Activated naive CD8-positive, alpha-beta T cell treated with anti-CD3 and anti-CD28 coated beads, Interleukin-2, amount 10 ng/mL, durations not matched to agents 7 days and 5 days (primary cell): ENCODE measurements at regions not wholly inside any gene's neighbourhood (a gene's known extent, or its start where the extent isn't known, plus 50 kb on each side); places are given as distances from the start of the nearest gene placed in this dataset.

Experiments
- ATAC-seq: fragments of 150-1000 bp; cut with Tn5 transposase; one replicate; pipeline ENCODE4 v1.10.0; 2021; ENCODE audit warnings: low read depth, moderate library complexity
- POLR2A ChIA-PET: fragments of 350-600 bp; sonication (Branson Sonifier 250); formaldehyde crosslinking; loops from one replicate; lab custom pipeline; 2021; ENCODE audit warnings: antibody characterized with exemption; lab: Charles Lee
- DNase-seq: peaks from one replicate; pipeline ENCODE4 v3.0.0; 2021
- H3K27ac Mint-ChIP-seq: one replicate; pipeline ENCODE4 v1.8.0; 2022; ENCODE audit warnings: mild to moderate bottlenecking, mixed read lengths
- H3K27me3 Mint-ChIP-seq: one replicate; pipeline ENCODE4 v1.8.0; 2022; ENCODE audit warnings: mild to moderate bottlenecking, moderate library complexity, mixed read lengths
- H3K36me3 Mint-ChIP-seq: one replicate; pipeline ENCODE4 v1.8.0; 2021; ENCODE audit warnings: mild to moderate bottlenecking, mixed read lengths
- H3K4me1 Mint-ChIP-seq: one replicate; pipeline ENCODE4 v1.8.0; 2021; ENCODE audit warnings: mixed read lengths
- H3K4me3 Mint-ChIP-seq: one replicate; pipeline ENCODE4 v1.8.0; 2022; ENCODE audit warnings: mild to moderate bottlenecking, moderate library complexity, mixed read lengths
- H3K9me3 Mint-ChIP-seq: one replicate; pipeline ENCODE4 v1.8.0; 2021; ENCODE audit warnings: mixed read lengths

DNA sequence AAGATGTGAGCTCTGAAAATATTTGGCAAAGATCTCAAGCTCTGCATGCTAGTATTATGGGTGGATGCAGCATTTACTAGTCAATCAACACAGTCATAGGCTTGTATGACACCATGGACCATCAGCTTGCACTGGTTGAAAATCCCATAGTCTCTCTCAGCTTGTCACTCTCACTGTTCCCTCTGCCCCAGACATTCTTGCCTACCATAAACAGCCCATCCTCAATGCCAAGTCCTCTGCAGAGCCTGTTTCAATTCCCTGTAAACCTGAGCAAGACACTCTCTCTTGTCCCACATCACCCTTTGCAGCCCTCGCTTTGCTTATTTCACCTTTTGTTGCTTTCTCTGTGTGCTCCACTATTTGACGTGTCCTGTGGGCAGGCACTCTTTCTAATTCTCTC, 264.6 kb downstream of the ICE1 start:
- Mint-ChIP-seq H3K36me3 (no peaks in the 10 kb centered on the region), H3K27ac (no peak overlapping the region), H3K4me3 (no peak overlapping the region), H3K27me3 (peaks cover 12% of the 10 kb centered on the region), H3K9me3 (peaks cover 4% of the 10 kb centered on the region), H3K4me1 (no peaks in the 10 kb centered on the region)
- POLR2A ChIA-PET = no interaction called here
- ATAC-seq (no peak), DNase-seq (no peak)

- DNase-seq (no peak), ATAC-seq (no peak)
- Mint-ChIP-seq H3K4me3 (no peak overlapping the region), H3K4me1 (no peaks in the 10 kb centered on the region), H3K27ac (no peak overlapping the region), H3K27me3 (peaks cover 13% of the 10 kb centered on the region), H3K36me3 (no peaks in the 10 kb centered on the region), H3K9me3 (peaks cover 4% of the 10 kb centered on the region)
- POLR2A ChIA-PET = no interaction called here
Measured at GRCh38 chr5:5686356-5686755, 263.9 kb downstream of the ICE1 start.

GRCh38 chr5:5685737-5686136, 263.3 kb downstream of the ICE1 start:
- DNase-seq (no peak), ATAC-seq (no peak)
- Mint-ChIP-seq H3K4me1 (no peaks in the 10 kb centered on the region), H3K27me3 (peaks cover 13% of the 10 kb centered on the region), H3K27ac (no peak overlapping the region), H3K36me3 (no peaks in the 10 kb centered on the region), H3K4me3 (no peak overlapping the region), H3K9me3 (peaks cover 4% of the 10 kb centered on the region)
- POLR2A ChIA-PET = no interaction called here

- ATAC-seq (no peak), DNase-seq (no peak)
- Mint-ChIP-seq H3K4me1 (no peaks in the 10 kb centered on the region), H3K27me3 (peaks cover 3% of the 10 kb centered on the region), H3K9me3 (peaks cover 1% of the 10 kb centered on the region), H3K27ac (no peak overlapping the region), H3K36me3 (no peaks in the 10 kb centered on the region), H3K4me3 (no peak overlapping the region)
- POLR2A ChIA-PET = no interaction called here
Measured at GRCh38 chr5:5683174-5683573, 260.7 kb downstream of the ICE1 start.

GRCh38 chr5:5678909-5679308, 256.4 kb downstream of the ICE1 start:
- POLR2A ChIA-PET = no interaction called here
- Mint-ChIP-seq H3K27ac (no peak overlapping the region), H3K4me1 (no peaks in the 10 kb centered on the region), H3K9me3 (peaks cover 8% of the 10 kb centered on the region), H3K4me3 (no peak overlapping the region), H3K27me3 (peaks cover 3% of the 10 kb centered on the region), H3K36me3 (no peaks in the 10 kb centered on the region)
- ATAC-seq (no peak), DNase-seq (no peak)

DNA sequence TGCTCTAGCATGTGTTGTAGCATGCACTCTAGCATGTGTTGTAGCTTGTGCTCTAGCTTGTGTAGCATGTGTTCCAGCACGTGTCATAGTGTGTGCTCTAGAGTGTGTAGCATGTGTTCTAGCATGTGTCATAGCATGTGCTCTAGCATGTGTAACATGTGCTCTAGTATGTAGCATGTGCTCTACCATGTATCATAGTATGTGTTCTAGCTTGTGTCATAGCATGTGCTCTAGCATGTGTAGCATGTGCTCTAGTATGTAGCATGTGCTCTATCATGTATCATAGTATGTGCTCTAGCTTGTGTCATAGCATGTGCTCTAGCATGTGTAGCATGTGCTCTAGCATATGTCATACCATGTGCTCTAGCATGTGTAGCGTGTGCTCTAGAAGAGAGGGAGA, 255.3 kb downstream of the ICE1 start:
- no peak for DNase-seq
- no peak for ATAC-seq
- Mint-ChIP-seq H3K27me3 (peaks cover 3% of the 10 kb centered on the region), H3K4me3 (no peak overlapping the region), H3K9me3 (peaks cover 8% of the 10 kb centered on the region), H3K4me1 (no peaks in the 10 kb centered on the region), H3K27ac (no peak overlapping the region), H3K36me3 (no peaks in the 10 kb centered on the region)
- POLR2A ChIA-PET = no interaction called here

GRCh38 chr5:5676218-5676617, 253.7 kb downstream of the ICE1 start:
- no peaks in the 10 kb centered on the region for H3K27me3 Mint-ChIP-seq
- POLR2A ChIA-PET = no interaction called here
- no peak for ATAC-seq
- H3K4me3 Mint-ChIP-seq = no peak overlapping the region
- DNase-seq = no peak
- no peaks in the 10 kb centered on the region for H3K4me1 Mint-ChIP-seq
- H3K9me3 Mint-ChIP-seq = peaks cover 8% of the 10 kb centered on the region
- no peak overlapping the region for H3K27ac Mint-ChIP-seq
- no peaks in the 10 kb centered on the region for H3K36me3 Mint-ChIP-seq

DNA sequence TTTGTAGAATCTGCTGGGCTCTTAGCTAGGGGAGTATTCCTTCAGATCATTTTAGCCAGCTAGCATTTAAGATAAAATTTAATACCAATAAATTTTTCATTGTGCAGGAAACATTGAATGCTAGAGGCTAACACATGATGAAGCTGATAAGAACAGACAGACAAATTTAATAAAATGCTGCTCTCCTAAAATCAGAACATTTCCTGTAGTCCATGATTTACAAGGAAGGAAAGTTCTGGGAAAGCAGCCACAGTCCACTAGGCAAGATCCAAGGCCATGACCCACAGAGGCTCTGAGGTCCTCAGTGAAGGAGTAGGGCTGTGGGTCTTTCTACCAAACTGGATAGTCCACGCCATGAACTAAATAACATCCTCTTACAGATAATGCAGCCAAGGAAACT, 253.0 kb downstream of the ICE1 start:
- DNase-seq (no peak), ATAC-seq (no peak)
- Mint-ChIP-seq H3K36me3 (no peaks in the 10 kb centered on the region), H3K27me3 (peaks cover 4% of the 10 kb centered on the region), H3K4me3 (no peak overlapping the region), H3K27ac (no peak overlapping the region), H3K9me3 (peaks cover 8% of the 10 kb centered on the region), H3K4me1 (no peaks in the 10 kb centered on the region)
- POLR2A ChIA-PET = no interaction called here

DNA sequence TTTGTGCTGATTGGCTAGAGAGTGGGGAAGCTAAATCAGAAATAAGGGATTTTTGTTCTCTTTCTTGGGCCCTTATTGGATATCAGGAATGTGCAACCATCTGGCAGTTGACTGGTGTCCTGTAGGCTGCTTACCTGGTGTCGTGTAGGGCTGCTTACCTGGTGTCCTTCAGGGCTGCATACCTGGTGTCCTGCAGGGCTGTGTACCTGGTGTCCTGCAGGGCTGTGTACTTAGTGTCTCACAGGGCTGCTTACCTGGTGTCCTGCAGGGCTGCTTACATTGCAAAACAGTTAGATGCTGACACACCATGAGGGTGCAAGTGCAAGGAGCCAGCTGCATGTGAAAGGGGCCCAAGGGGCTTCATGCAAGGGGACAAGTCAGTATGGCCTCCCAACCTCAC, 249.3 kb downstream of the ICE1 start:
- Mint-ChIP-seq H3K27ac (no peak overlapping the region), H3K9me3 (no peaks in the 10 kb centered on the region), H3K4me3 (no peak overlapping the region), H3K27me3 (peaks cover 4% of the 10 kb centered on the region), H3K36me3 (no peaks in the 10 kb centered on the region), H3K4me1 (no peaks in the 10 kb centered on the region)
- DNase-seq = no peak
- POLR2A ChIA-PET = no interaction called here
- ATAC-seq = no peak

DNA sequence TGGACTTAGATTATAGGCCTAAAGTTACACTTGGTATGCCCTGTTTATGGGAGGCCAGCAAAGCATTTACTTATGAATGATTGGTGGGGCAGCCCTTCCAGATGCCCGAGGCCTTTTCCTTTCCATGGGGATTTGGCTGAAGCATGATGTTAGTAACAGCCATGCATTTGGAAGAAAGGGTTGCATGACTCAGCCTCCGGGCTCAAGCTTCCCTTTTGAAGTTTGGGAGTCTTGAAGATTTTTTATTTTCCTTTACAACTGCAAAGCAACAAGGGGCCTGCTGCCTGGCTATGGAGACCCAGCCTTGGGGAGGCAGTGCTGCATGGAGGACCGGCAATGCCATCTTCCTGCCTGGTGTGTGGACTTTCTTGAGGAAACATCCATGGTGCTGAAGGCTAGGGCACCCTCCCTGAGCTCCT, 244.7 kb downstream of the ICE1 start:
- Mint-ChIP-seq H3K4me1 (no peaks in the 10 kb centered on the region), H3K9me3 (peaks cover 2% of the 10 kb centered on the region), H3K4me3 (no peak overlapping the region), H3K36me3 (no peaks in the 10 kb centered on the region), H3K27me3 (peaks cover 4% of the 10 kb centered on the region), H3K27ac (no peak overlapping the region)
- no peak for ATAC-seq
- no peak for DNase-seq
- POLR2A ChIA-PET = no interaction called here

- ATAC-seq (no peak), DNase-seq (no peak)
- Mint-ChIP-seq H3K9me3 (peaks cover 2% of the 10 kb centered on the region), H3K27ac (no peak overlapping the region), H3K4me1 (no peaks in the 10 kb centered on the region), H3K4me3 (no peak overlapping the region), H3K27me3 (peaks cover 4% of the 10 kb centered on the region), H3K36me3 (no peaks in the 10 kb centered on the region)
- POLR2A ChIA-PET = no interaction called here
Measured at GRCh38 chr5:5666369-5666768, 243.9 kb downstream of the ICE1 start.

- Mint-ChIP-seq H3K9me3 (peaks cover 2% of the 10 kb centered on the region), H3K4me3 (no peak overlapping the region), H3K36me3 (no peaks in the 10 kb centered on the region), H3K4me1 (no peaks in the 10 kb centered on the region), H3K27me3 (peaks cover 4% of the 10 kb centered on the region), H3K27ac (no peak overlapping the region)
- ATAC-seq (no peak), DNase-seq (no peak)
- POLR2A ChIA-PET = no interaction called here
Measured at GRCh38 chr5:5666076-5666365, 243.5 kb downstream of the ICE1 start.

GRCh38 chr5:5665225-5666075, 243.0 kb downstream of the ICE1 start:
- no peak overlapping the region for H3K4me3 Mint-ChIP-seq
- H3K4me1 Mint-ChIP-seq = no peaks in the 10 kb centered on the region
- ATAC-seq (no peak), DNase-seq (no peak)
- H3K9me3 Mint-ChIP-seq = peaks cover 2% of the 10 kb centered on the region
- H3K36me3 Mint-ChIP-seq = no peaks in the 10 kb centered on the region
- no peak overlapping the region for H3K27ac Mint-ChIP-seq
- H3K27me3 Mint-ChIP-seq = no peaks in the 10 kb centered on the region
- POLR2A ChIA-PET = no interaction called here

- DNase-seq (no peak), ATAC-seq (no peak)
- Mint-ChIP-seq H3K4me1 (no peaks in the 10 kb centered on the region), H3K36me3 (no peaks in the 10 kb centered on the region), H3K9me3 (peaks cover 2% of the 10 kb centered on the region), H3K27ac (no peak overlapping the region), H3K4me3 (no peak overlapping the region), H3K27me3 (peaks cover 7% of the 10 kb centered on the region)
- POLR2A ChIA-PET = no interaction called here
Measured at GRCh38 chr5:5658889-5659465, 236.5 kb downstream of the ICE1 start.
